Liver (tissue), 3 donors: ENCODE measurements at regions not wholly inside any gene's neighbourhood (a gene's known extent, or its start where the extent isn't known, plus 50 kb on each side); places are given as distances from the start of the nearest gene placed in this dataset.

ENCODE experiments used
- GABPA ChIP-seq, 2 donors: IDR thresholded peaks in 1 of 2; conservative IDR thresholded peaks in 1 of 2; 2 replicates each; pipeline ENCODE4 v1.6.1; 2016; ENCODE audit warnings: antibody characterized with exemption in 2 of 2, mild to moderate bottlenecking in 1 of 2, moderate library complexity in 1 of 2
- SP1 ChIP-seq: IDR thresholded peaks from 2 replicates; pipeline ENCODE4 v1.6.1; 2018; ENCODE audit warnings: antibody characterized with exemption, mild to moderate bottlenecking
- TAF1 ChIP-seq: conservative IDR thresholded peaks from 2 replicates; pipeline ENCODE4 v1.6.1; 2016; ENCODE audit warnings: antibody characterized with exemption, mild to moderate bottlenecking
- TF ChIP-seq, protein P1 (sequence below): fragments of 150-350 bp; IDR thresholded peaks from 2 replicates; pipeline ENCODE4 v1.5.1; 2017; ENCODE audit warnings: improper control_type of control experiment, low read depth, low read length; ENCODE audit not compliant: missing input control
- donor health status: healthy.
- donor health status: healthy.

DNA sequence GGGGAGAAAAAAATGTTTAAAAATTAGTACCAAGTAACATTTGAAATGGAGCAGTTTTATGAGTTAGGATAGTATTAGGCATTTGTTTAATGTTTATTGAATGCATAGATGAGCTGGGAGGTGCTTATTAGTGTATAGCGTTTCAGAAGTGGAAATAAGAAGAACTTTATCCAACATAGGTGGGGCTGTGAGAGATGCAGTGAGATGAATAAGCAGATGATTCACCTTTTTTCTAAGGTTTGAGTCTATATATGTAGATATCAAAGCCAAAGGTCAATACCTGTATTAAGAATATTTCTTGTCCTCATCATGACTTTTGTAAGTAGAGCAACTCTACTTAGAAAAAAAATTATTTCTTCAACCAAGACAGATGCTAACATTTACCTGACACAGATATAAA lies 54.6 kb upstream of the POU4F3 start:
- TF ChIP-seq, protein P1, sequence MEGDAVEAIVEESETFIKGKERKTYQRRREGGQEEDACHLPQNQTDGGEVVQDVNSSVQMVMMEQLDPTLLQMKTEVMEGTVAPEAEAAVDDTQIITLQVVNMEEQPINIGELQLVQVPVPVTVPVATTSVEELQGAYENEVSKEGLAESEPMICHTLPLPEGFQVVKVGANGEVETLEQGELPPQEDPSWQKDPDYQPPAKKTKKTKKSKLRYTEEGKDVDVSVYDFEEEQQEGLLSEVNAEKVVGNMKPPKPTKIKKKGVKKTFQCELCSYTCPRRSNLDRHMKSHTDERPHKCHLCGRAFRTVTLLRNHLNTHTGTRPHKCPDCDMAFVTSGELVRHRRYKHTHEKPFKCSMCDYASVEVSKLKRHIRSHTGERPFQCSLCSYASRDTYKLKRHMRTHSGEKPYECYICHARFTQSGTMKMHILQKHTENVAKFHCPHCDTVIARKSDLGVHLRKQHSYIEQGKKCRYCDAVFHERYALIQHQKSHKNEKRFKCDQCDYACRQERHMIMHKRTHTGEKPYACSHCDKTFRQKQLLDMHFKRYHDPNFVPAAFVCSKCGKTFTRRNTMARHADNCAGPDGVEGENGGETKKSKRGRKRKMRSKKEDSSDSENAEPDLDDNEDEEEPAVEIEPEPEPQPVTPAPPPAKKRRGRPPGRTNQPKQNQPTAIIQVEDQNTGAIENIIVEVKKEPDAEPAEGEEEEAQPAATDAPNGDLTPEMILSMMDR, result no peak
- no peak for TF ChIP-seq TAF1
- no peak for TF ChIP-seq SP1
- no peak for TF ChIP-seq GABPA (IDR thresholded peaks at IDR 0.05 in 1 of 2, conservative IDR thresholded peaks at IDR 0.05 in 1 of 2)
